ENCODE measurements at regions not wholly inside any gene's neighbourhood (a gene's known extent, or its start where the extent isn't known, plus 50 kb on each side); places are given as distances from the start of the nearest gene placed in this dataset.

- TF ChIP-seq CTCF (IDR thresholded peaks at IDR 0.05) (no peak), ZFX (IDR thresholded peaks at IDR 0.05; ENCODE audit: borderline replicate concordance) (no peak)
- H3K27ac ChIP-seq = no peak overlapping the region
Observed at GRCh38 chr14:89484051-89484844, 67.2 kb upstream of the FOXN3 start.

GRCh38 chr14:89481196-89481595 lies 64.2 kb upstream of the FOXN3 start:
- no peak for TF ChIP-seq CTCF (IDR thresholded peaks at IDR 0.05)
- no peak for TF ChIP-seq ZFX (IDR thresholded peaks at IDR 0.05; ENCODE audit: borderline replicate concordance)
- no peak overlapping the region for H3K27ac ChIP-seq

GRCh38 chr14:89480278-89480677 lies 63.2 kb upstream of the FOXN3 start:
- no peak overlapping the region for H3K27ac ChIP-seq

GRCh38 chr14:89479802-89480201 lies 62.8 kb upstream of the FOXN3 start:
- no peak overlapping the region for H3K27ac ChIP-seq

More at GRCh38 chr14:89480278-89480677, 63.2 kb upstream of the FOXN3 start:
- TF ChIP-seq CTCF (IDR thresholded peaks at IDR 0.05) (no peak), ZFX (IDR thresholded peaks at IDR 0.05; ENCODE audit: borderline replicate concordance) (no peak)

GRCh38 chr14:89477391-89477790 lies 60.4 kb upstream of the FOXN3 start:
- no peak overlapping the region for H3K27ac ChIP-seq
- no peak for TF ChIP-seq CTCF (IDR thresholded peaks at IDR 0.05)
- no peak for TF ChIP-seq ZFX (IDR thresholded peaks at IDR 0.05; ENCODE audit: borderline replicate concordance)

More at GRCh38 chr14:89479802-89480201, 62.8 kb upstream of the FOXN3 start:
- TF ChIP-seq CTCF (IDR thresholded peaks at IDR 0.05) (no peak), ZFX (IDR thresholded peaks at IDR 0.05; ENCODE audit: borderline replicate concordance) (no peak)

GRCh38 chr14:89476354-89476896 lies 59.4 kb upstream of the FOXN3 start:
- TF ChIP-seq CTCF (IDR thresholded peaks at IDR 0.05) (no peak), ZFX (IDR thresholded peaks at IDR 0.05; ENCODE audit: borderline replicate concordance) (no peak)
- H3K27ac ChIP-seq = no peak overlapping the region

- H3K27ac ChIP-seq = no peak overlapping the region
- TF ChIP-seq CTCF (IDR thresholded peaks at IDR 0.05) = no peak
- no peak for TF ChIP-seq ZFX (IDR thresholded peaks at IDR 0.05; ENCODE audit: borderline replicate concordance)
Observed at GRCh38 chr14:89474464-89474863, 57.4 kb upstream of the FOXN3 start.
